DOHH2 (cell line): ENCODE measurements at regions not wholly inside any gene's neighbourhood (a gene's known extent, or its start where the extent isn't known, plus 50 kb on each side); places are given as distances from the start of the nearest gene placed in this dataset.

ENCODE experiments used
- EZH2phosphoT487 ChIP-seq: fragments of 200-600 bp; sonication (generic); IDR thresholded peaks from 2 replicates; pipeline ENCODE4 v1.6.1; 2017; ENCODE audit warnings: borderline replicate concordance, mild to moderate bottlenecking, antibody characterized with exemption, low read length, moderate library complexity, mixed read lengths
- TF ChIP-seq, protein P1 (sequence below): fragments of 200-600 bp; sonication (generic); IDR thresholded peaks from one replicate; pipeline ENCODE4 v1.5.1; 2014; ENCODE audit warnings: antibody characterized with exemption, mild to moderate bottlenecking, low read depth, low read length; ENCODE audit not compliant: poor library complexity, severe bottlenecking

DNA sequence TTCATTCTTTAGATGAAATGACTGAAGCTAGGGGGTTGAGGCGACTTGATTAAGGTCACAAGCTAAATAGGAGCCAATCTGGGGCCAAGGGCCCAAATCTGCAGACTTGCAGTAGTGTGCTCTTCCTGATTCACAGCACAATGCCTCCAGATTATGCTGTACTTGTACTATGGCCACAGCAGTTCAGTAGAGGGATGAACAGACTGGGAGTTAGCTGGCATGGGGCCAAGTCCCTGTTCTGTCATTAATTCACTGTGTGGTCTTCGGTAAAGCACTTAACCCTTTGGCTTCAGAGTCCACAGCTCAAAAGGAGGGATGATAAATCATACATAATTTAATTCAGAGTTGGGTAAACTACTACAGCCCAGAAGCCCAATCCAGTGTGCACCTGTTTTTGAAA, 196.8 kb downstream of the XPNPEP1 start:
- no peak for TF ChIP-seq EZH2phosphoT487
- TF ChIP-seq, protein P1, sequence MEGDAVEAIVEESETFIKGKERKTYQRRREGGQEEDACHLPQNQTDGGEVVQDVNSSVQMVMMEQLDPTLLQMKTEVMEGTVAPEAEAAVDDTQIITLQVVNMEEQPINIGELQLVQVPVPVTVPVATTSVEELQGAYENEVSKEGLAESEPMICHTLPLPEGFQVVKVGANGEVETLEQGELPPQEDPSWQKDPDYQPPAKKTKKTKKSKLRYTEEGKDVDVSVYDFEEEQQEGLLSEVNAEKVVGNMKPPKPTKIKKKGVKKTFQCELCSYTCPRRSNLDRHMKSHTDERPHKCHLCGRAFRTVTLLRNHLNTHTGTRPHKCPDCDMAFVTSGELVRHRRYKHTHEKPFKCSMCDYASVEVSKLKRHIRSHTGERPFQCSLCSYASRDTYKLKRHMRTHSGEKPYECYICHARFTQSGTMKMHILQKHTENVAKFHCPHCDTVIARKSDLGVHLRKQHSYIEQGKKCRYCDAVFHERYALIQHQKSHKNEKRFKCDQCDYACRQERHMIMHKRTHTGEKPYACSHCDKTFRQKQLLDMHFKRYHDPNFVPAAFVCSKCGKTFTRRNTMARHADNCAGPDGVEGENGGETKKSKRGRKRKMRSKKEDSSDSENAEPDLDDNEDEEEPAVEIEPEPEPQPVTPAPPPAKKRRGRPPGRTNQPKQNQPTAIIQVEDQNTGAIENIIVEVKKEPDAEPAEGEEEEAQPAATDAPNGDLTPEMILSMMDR, result no peak
